ENCODE measurements at regions not wholly inside any gene's neighbourhood (a gene's known extent, or its start where the extent isn't known, plus 50 kb on each side); places are given as distances from the start of the nearest gene placed in this dataset.
"Not testable (repeated sequence)": the region's sequence is repeated elsewhere in the genome, so short reads cannot be mapped to it uniquely, and the experiment has no call there.

GRCh38 chr21:8197377-8198027 lies 2323.9 kb upstream of the TPTE start:
- not testable (repeated sequence) for TF ChIP-seq CTCF, POLR2A (IDR thresholded peaks at IDR 0.05)
